ENCODE measurements at regions not wholly inside any gene's neighbourhood (a gene's known extent, or its start where the extent isn't known, plus 50 kb on each side); places are given as distances from the start of the nearest gene placed in this dataset.

DNA sequence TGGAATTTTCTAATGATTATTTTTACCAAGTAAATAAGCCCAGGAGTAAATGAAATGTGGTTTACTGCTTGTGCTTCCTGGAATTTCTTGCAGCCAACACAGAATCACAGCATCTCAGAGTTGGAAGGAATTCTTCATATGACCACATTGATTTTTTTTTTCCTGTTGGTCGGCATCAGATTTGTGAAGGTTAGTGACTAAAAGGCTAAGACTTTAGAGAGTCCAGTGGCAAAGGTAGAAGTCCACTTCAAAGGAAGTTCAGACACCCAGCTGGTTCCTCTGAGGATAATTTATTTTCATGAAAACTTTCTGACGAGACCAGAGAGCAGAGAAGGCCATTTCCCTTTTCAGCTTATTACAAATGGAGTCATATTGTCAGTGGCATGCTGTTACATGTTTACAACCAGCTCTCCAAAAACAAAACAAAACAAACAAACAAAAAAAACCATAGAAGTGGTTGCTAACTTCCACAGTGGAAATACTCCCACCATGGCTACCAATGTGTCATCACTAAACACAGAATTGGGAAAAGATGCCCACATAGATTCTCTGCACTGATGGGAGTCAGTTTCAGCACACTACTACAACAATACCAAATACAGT, 77.2 kb upstream of the CDC42BPA start:
- TF ChIP-seq CTCF (IDR thresholded peaks at IDR 0.05; ENCODE audit: low read depth, low read length): no peak
- no peak for TF ChIP-seq EZH2phosphoT487 (IDR thresholded peaks at IDR 0.05; ENCODE audit: low read depth)
